NCI-H526 (cell line): ENCODE measurements at regions not wholly inside any gene's neighbourhood (a gene's known extent, or its start where the extent isn't known, plus 50 kb on each side); places are given as distances from the start of the nearest gene placed in this dataset.
"Not testable (repeated sequence)": the region's sequence is repeated elsewhere in the genome, so short reads cannot be mapped to it uniquely, and the experiment has no call there.

ENCODE experiments used
- DNase-seq, 2 experiments: peaks; one replicate each; lab custom pipeline; 2025; lab: John Stamatoyannopoulos, UW

DNA sequence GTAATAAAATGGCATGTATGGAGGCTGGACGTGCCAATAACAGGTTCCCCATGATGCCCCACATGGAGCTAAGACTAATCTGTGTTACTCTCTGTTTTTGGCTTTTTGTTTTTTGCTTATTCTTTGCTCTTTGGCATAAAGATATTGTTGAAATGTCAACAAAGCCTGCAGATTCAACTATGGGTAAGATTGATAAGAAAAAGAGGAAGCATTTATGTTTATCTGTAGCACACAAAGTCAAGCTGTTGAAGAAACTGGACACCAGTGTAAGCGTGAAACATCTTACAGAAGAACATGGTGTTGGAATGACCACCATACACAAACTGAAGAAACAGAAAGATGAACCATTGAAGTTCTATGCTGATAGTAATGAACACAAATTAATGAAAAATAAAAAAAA lies 402.7 kb downstream of the LTN1 start:
- no peak for DNase-seq

DNA sequence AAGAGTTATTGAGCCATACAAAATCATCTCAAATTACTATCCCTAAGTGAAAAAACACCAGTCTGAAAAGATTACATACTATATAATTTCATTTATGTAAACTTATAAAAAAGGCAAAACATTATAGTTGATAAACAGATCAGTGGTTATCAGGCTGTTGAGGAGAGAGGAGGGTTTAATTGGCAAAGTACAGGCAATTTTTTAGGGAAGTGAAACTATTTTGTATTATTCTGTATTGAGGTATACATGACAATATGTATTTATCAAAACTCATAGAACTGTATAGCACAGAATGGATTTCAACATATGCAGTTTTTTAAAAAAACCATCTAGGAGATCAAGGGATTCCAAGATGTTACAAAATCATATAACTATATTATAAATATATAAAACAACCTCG lies 403.7 kb downstream of the LTN1 start:
- DNase-seq: no peak

DNA sequence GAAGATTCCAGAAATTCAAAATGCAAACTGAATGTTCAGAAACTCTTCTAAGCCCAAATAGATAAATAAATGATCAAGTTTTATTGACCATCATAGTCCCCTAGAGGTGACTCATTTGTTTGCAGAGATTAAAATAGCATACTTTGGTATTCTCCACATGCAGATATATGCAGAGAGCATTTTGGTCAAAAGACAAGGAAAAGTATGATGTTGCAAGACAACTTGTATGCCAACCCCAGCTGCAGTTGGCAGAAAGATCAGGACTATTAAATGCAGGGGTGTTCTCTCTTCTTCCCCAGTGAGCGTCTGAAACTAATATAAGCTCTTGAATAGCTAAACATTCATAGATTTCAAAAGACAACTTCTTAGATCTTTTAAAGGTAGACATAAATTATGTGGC lies 404.9 kb downstream of the LTN1 start:
- DNase-seq: no peak

DNA sequence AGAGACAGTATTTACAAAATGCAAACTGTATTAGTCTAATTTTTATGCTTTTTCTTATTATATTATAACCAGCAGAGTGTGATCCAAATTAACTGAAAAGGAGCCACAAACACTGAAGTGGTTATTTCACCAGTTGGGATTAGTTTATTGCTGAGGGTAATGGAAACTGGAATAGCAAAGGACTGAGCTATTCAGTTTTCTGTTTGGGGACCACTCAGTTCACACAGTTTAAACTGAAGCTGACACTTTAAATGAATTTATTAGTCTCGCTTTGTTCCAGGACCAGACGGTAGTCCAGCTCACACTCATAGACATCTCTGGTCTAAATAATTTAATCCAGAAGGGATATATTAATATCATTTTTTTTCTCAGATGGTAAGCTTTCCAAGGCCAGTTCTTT lies 410.7 kb downstream of the LTN1 start:
- DNase-seq: no peak

DNA sequence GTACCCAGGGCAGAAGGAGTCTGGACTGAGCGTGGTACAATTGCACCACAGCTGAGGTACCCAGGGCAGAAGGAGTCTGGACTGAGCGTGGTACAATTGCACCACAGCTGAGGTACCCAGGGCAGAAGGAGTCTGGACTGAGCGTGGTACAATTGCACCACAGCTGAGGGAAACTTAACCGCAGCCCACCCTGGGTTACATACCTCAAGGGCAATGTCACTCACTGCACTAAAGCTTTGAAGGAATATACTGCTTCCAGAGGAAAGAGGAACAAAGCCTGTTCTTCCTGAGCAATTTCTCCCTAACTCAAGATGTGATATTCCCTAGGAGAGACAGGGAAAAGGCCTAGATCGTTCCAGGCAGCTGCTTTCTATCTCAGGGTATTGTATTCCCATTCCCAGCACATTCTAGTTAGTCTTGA lies 411.4 kb downstream of the LTN1 start:
- not testable (repeated sequence) for DNase-seq

DNA sequence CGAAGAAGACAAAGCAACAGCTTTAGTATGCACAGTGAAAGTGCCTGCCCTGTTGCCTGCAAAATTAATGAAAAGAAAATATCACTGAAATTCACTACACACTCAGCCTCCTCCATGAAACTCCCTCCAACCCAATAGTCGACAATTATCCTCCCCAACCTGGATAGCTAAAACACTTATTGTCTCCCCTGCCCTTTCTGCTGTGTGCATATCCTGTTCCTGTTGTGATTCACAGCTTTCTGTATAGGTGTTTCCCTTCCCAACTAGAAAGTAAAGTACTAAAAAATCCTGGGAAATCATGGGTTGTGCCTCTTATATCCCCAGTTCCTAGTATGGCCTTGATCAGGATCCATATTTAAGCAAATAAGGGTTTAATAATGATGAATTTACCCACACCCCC lies 412.1 kb downstream of the LTN1 start:
- no peak for DNase-seq

DNA sequence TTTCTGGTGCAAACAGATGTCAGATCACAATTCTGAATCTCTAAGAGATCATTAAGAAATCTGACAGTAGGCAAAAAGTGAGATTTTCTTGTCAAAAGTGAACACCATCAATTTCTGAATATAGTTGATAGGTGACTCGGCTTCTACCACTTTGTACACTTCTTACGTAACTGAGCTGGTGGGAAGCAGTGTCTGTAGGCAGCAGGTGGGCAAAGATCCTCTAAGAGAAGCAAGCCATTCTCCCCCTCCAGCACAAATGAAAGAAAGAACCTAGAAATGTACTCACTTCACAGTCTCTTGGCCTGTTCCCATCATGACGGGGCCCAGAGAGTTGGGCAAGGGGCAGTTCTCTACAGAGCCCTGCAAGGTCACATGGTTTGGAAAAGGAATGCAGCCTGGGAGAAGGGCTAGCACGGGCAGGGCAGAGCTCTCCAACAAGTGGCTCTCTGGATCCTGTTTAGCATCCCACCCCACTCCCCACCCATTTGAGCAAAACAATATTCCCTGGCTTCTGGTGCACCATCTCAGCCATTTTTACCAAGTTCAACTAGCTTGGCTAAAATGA lies 412.6 kb downstream of the LTN1 start:
- DNase-seq: no peak

DNA sequence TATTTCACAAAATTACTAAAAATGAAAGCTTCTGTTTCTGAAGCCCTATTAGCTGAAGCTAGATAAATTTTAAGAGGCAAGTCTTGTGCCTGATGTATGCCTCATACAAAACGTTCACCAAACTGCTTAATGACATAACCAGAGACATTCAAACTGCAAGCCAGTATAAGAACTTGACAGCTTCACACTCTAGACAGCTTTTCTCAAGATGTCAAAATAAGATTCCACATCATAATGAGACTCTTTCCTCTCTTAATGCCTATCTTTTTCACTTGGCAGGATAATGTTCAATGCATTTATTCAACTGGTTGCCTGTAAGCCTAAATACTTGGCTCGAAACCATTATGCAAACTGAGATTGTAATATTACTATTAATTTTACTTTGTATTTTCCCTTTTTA lies 424.0 kb downstream of the LTN1 start:
- no peak for DNase-seq

DNA sequence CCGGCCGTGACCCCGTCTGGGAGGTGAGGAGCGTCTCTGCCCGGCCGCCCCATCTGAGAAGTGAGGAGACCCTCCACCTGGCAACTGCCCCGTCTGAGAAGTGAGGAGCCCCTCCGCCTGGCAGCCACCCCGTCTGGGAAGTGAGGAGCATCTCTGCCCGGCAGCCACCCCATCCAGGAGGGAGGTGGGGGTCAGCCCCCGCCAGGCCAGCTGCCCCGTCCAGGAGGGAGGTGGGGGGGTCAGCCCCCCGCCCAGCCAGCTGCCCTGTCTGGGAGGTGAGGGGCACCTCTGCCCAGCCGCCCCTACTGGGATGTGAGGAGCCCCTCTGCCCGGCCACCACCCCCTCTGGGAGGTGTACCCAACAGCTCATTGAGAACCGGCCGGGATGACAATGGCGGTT lies 428.7 kb downstream of the LTN1 start:
- not testable (repeated sequence) for DNase-seq

DNA sequence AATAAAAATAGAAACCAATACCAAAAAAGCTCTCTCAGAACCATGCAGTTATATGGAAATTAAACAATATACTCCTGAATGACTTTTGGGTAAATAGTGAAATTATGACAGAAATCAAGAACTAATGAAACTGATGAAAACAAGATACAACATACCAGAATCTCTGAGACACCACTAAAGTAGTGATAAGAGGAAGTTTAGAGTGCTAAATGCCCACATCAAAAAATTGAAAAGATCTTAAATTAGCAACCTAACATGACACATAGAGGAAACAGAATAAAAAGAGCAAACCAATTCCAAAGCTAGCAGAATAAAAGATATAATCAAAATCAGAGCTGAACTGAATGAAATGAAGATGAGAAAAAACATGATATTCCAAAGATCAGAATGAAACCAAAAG lies 430.9 kb downstream of the LTN1 start:
- no peak for DNase-seq

DNA sequence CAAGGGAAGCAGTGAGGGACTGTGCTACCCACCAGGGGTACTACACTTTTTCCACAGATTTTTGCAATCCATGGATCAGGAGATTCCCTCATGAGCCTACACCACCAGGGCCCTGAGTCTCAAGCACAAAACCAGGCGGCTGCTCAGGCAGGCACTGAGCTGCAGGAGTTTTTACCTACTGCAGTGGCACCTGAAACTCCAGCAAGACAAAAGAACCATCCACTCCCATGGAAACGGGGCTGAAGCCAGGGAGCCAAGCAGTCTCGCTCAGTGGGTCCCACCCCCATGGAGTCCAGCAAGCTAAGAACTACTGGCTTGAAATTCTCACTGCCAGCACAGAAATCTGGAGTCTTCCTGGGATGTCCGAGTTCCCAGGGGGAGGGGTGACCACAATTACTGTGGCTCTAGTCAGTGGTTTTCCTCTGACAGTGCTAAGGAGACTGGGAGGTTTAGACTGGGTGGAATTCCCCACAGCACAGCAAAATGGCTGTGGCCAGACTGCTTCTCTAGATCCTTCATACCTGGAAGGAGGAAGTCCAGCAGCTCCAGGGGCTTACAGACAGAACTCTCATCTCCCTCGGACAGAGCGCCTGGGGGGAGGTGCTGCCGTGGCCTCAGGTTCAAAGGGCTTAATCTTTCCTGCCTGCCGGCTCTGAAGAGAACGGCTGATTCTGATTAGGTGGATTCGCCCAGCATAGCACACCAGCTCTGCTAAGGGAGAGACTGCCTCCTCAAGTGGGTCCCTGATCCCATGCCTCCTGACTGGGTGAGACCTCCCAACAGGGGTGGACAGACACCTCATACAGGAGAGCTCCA lies 437.8 kb downstream of the LTN1 start:
- DNase-seq: no peak

DNA sequence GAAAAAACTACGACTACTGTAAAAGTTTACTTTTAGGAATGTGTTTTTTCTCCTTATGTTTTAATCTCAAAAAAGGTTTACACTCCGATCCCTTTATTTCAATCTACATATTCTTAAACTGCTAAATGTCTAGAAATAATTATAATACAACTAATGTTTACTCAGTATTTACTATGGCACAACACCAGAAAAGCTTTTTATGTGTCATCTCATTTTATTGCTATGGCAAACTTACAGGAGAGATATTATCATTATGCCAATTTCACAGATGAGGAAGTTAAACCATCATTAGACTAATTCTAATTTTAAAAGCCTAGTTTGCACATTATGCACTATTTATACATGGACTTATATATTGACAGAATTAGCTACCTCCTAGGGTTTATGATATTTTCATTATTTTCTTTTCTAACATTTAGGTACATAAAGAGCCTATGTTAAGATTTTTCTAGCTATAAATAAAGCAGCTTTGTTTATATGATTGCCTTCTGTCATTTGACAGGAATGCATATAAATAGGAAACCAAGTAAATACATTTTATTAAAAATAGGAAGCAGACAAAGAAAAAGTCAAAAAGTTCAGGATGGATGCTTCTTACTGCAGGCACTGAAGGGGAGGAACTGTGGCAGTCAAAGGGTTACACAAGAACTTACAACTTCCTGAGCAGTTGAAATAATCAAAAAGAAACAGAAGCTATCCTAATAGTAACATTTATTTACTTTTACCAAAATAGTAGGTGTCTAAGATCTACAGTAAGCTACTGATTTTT lies 442.4 kb downstream of the LTN1 start:
- no peak for DNase-seq

DNA sequence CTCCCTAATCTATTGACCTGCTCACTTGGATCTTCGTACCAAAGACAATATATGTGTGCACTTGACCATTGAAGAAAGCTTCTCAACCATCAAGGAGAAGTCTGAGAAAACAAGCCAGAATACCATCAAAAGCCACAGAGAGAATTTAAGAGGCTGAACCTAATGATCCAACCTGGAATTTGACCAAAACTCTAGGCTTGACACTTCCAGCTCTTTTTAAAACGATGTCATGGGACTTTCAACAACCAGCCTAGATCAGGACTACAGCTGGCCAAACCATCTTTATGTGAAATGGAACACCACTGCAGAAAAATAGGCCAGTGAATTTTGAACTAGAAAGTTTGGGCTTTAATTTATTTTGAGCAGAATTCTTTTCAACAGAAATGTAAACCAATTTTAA lies 444.4 kb downstream of the LTN1 start:
- no peak for DNase-seq

DNA sequence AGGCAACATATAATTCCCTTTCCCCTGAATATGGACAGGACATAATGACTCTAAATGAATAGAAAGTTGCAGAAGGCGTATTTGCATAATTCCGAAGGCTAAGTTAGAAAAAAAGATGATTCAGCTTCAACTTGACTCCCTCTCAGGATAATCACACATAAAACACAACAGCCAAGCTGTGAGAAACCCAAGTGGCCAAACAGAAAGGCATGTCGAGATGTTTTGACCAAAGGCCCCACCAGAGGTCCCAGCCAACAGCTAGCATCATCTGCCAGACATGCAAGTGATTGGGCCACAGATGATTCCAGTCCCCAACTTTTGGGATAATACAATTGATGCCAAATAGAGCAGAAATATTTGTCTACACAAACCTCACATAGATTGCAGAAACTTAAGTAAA lies 444.9 kb downstream of the LTN1 start:
- DNase-seq: no peak

DNA sequence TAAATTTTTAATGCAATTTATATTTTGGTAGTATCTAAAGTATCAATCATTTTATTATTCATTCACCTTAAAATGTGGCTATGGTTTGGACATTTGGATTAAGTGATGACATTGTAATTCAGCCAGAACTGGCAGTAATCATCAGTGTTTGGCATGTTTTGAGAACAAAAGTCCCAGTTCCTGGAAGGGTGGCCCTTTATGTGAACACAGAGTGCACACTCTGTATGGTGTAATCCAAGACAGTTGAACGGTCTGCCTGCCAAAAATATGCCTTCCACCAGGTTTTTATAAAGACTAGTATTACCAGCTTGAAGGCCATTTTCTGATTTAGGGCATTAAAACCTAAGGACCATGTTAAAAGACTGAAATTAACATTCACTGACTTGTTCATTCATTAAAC lies 448.7 kb downstream of the LTN1 start:
- no peak for DNase-seq

DNA sequence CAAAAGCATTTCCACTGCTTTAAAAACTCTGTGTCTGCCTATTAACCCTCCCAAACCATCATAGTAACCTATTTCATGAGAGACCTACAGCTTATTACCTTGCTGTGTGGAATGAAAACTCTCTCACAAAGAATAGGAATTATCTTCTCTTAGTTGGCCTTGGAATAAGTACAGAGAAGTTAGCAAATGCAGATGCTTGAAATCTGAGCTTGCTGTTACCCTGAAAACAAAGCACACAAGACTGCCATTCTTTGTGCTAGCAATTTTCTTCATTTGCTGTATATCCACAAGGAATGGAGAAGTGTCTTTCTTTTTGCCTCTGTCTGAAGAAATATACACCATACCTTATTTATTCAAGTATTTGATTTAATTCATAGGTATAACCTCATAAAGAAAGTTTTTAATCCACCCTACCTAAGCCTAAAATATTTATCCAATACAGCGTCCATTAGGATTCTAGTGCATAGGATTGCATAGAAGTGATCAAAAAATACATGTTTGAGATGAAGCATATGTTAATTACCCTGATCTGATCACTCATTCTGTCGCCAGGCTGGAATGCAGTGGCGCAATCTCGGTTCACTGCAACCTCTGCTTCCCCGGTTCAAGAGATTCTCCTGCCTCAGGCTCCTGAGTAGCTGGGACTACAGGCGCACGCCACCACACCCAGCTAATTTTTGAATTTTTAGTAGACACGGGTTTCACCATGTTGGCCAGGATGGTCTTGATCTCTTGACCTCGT lies 451.1 kb downstream of the LTN1 start:
- DNase-seq: no peak

DNA sequence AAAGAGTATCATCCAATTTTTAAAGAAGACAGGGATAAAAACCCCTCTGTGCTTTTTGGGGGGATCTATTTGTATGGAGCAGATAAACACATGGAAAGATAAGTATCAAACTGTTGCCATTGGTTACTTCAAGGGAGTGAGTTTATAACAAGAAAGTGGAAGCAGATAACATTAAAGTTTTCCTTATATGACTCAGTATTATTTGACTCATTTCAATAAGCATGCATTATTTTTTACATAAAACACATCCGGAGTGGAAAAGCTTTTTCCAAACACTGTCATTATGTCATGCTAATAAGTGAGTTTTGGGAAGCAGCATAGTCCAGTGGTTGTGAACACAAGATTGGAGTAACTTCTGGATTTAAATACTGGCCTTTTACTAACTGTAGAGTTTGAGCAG lies 452.2 kb downstream of the LTN1 start:
- DNase-seq: no peak

DNA sequence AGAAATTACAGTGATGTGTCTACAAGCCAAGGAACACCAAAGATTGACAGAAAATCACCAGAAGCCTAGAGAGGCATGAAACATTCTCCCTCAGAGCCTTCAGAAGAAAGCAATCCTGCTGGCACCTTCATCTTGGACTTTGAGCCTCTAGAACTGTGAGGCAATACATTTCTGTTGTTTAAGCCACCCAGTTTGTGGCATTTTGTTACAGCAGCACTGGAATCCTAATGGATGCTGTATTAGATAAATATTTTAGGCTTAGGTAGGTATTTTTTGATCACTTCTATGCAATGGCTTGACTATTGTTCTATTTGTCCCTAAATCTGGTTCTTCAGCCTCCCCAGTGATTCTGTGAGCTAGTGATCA lies 453.1 kb downstream of the LTN1 start:
- no peak for DNase-seq

DNA sequence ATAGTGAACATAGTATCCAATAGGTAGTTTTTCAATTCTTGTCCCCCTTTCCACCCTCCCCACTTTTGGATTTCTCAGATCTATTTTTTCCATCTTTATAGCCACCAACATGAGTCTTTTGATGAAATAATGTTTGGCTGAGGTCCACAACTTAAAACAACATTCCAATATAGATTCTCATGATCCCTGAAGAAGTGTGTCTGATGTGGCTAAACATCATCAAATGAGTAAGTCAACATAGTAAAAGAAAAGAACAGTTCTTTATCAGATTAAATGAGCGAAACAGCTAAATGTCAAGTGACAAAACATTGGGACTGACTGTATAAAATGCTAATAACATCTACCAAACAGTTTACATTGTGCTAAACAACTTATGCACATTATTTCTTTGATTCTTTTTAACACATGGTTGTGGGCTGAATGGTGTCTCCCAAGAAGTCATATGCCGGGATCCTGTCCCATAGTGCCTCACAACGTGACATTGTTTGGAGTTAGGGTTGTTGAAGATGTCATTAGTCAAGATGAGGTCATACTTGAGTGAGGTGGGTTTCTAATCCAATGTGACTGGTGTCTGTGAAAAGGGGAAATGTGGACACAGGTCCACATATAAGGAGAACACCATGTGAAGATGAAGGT lies 453.6 kb downstream of the LTN1 start:
- DNase-seq: no peak

DNA sequence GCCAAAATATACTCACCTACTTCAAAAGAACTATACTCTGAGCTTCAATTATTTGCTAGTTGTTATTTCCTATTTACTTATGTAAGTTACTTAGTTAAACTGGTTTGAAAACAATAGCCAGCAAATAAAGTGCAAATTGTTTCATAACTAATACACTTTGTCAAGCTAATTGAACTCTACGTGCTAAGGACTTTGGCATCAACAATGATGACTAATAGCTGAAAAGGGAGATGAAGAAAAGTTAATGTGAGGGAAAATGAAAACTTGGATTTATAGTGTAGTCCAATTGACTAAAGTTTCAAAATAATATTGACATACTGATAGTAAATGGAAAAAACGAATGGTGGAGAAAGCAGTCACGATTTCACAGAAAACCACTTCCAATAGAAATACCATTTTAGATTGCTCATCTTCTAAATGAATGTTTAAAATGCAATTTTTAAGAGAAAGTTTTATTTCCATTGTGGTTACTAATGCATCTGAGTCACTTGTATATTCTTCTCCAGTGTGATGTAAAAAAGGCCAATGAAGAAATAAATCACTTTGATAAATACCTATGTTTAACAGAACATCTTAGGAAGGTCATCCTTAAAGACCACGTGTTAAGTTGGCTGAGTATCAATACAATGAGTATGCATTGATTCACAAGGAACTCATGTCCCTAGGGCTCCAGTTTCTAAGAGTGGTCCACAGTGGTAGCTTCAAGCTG lies 455.2 kb downstream of the LTN1 start:
- no peak for DNase-seq

DNA sequence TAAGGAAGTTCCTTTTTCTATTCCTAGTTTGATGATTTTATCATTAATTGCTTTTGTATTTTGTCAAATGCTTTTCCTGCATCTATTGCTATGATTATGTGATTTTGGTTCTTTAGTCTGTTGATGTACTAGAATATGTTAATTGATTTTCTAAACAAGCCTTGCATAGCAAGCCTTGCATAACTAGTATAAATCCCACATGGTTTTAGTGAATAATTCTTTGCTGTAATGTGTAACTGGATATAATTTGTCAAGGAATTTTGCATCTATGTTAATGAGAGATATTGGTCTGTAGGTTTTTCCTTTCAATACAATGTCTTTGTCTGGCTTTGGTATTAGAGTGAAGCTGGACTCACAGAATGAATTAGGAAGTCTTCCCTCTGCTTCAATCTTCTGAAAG lies 460.2 kb downstream of the LTN1 start:
- DNase-seq: no peak

DNA sequence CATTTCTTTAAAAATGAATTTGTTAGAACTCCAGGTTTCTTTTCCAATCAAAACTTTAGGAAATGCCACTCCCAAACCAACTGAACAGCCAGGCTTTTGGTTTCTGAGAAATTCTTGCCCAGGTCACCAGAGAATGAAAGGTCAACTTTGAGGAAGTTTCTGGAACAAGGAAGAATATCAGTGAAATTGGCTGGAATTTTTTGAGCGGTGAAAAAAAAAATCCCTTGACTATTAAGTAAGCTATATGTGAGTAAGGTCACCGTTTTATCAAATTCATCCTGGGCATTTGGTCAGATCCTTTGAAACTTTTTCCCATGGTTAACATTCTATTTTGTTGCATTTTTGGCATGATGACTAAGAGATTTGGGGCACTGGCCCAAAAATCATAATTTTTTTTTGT lies 469.3 kb downstream of the LTN1 start:
- no peak for DNase-seq
